IMR-90 (cell line): ENCODE measurements at regions not wholly inside any gene's neighbourhood (a gene's known extent, or its start where the extent isn't known, plus 50 kb on each side); places are given as distances from the start of the nearest gene placed in this dataset.

Experiments
- ATAC-seq: fragments of 200-7000 bp; cut with Tn5 transposase; 2 replicates; pipeline ENCODE4 v1.9.1; 2020; ENCODE audit warnings: low read depth, mild to moderate bottlenecking, moderate library complexity
- BruUV-seq: library from RNA; stranded (reverse); fragments of 400-500 nt; replicated peaks from 2 replicates; lab custom pipeline; 2021; lab: Mats Ljungman, UMichigan
- CTCF ChIA-PET: fragments of 300-600 bp; formaldehyde crosslinking; extraction: SDS; loops from one replicate; lab custom pipeline; 2021; ENCODE audit warnings: antibody characterized with exemption; lab: Yijun Ruan, JAX
- POLR2A ChIA-PET: fragments of 300-600 bp; sonication (Branson Sonifier 250); formaldehyde crosslinking; loops from one replicate; lab custom pipeline; 2022; ENCODE audit warnings: antibody characterized with exemption; ENCODE audit not compliant: unreplicated experiment; lab: Charles Lee
- DNase-seq: peaks from one replicate; pipeline ENCODE4 v3.0.0; 2013
- H2AFZ ChIP-seq: replicated peaks from 2 replicates; pipeline ENCODE3; 2013; ENCODE audit warnings: low read length, mild to moderate bottlenecking; ENCODE audit not compliant: poor library complexity
- H2AK5ac ChIP-seq: 2 replicates; pipeline ENCODE4 v1.6.1; 2013; ENCODE audit warnings: low read depth, low read length, inconsistent platforms
- H2AK9ac ChIP-seq: replicated peaks from 2 replicates; pipeline ENCODE3; 2013; ENCODE audit warnings: mild to moderate bottlenecking, low read depth, low read length, moderate library complexity; ENCODE audit not compliant: poor library complexity
- H2BK120ac ChIP-seq: 2 replicates; pipeline ENCODE4 v1.6.1; 2013; ENCODE audit warnings: low read depth, low read length, inconsistent platforms
- H2BK15ac ChIP-seq: 3 replicates; pipeline ENCODE4 v1.6.1; 2013; ENCODE audit warnings: low read depth, low read length, inconsistent platforms
- H2BK20ac ChIP-seq: 2 replicates; pipeline ENCODE4 v1.6.1; 2013; ENCODE audit warnings: low read depth, mild to moderate bottlenecking, inconsistent platforms, low read length, moderate library complexity
- H2BK5ac ChIP-seq: 2 replicates; pipeline ENCODE4 v1.6.1; 2013; ENCODE audit warnings: mild to moderate bottlenecking, low read depth, low read length, inconsistent platforms; ENCODE audit not compliant: poor library complexity, severe bottlenecking
- H3K14ac ChIP-seq: replicated peaks from 2 replicates; pipeline ENCODE4 v1.6.1; 2013; ENCODE audit warnings: low read depth, low read length, inconsistent platforms
- H3K18ac ChIP-seq: 2 replicates; pipeline ENCODE4 v1.6.1; 2013; ENCODE audit warnings: low read depth, low read length, control low read depth
- H3K23ac ChIP-seq: 2 replicates; pipeline ENCODE4 v1.6.1; 2013; ENCODE audit warnings: low read depth, low read length, inconsistent platforms
- H3K27ac ChIP-seq: 2 replicates; pipeline ENCODE4 v1.5.1; 2013; ENCODE audit warnings: mild to moderate bottlenecking, control low read depth, low read length; ENCODE audit not compliant: insufficient read depth
- H3K27me3 ChIP-seq: 2 replicates; pipeline ENCODE4 v1.6.1; 2013; ENCODE audit warnings: low read length; ENCODE audit not compliant: control insufficient read depth, insufficient read depth
- H3K36me3 ChIP-seq: 2 replicates; pipeline ENCODE4 v1.6.1; 2013; ENCODE audit warnings: low read length, mixed read lengths; ENCODE audit not compliant: control insufficient read depth, insufficient read depth
- H3K4ac ChIP-seq: 2 replicates; pipeline ENCODE4 v1.6.1; 2013; ENCODE audit warnings: low read depth, low read length, inconsistent platforms
- H3K4me1 ChIP-seq: 2 replicates; pipeline ENCODE4 v1.6.1; 2013; ENCODE audit warnings: low read length, mixed read lengths; ENCODE audit not compliant: control insufficient read depth, insufficient read depth
- H3K4me2 ChIP-seq: 2 replicates; pipeline ENCODE4 v1.6.1; 2013; ENCODE audit warnings: low read depth, mild to moderate bottlenecking, control low read depth, low read length, moderate library complexity
- H3K4me3 ChIP-seq: 2 replicates; pipeline ENCODE4 v1.5.1; 2013; ENCODE audit warnings: low read depth, mild to moderate bottlenecking, control low read depth, low read length, moderate library complexity; ENCODE audit not compliant: insufficient read depth
- H3K56ac ChIP-seq: 2 replicates; pipeline ENCODE4 v1.6.1; 2013; ENCODE audit warnings: low read length, inconsistent platforms; ENCODE audit not compliant: insufficient read depth; ENCODE audit errors: extremely low read depth
- H3K79me1 ChIP-seq, 2 experiments: 2 replicates each; pipeline ENCODE4 v1.6.1; 2013; ENCODE audit warnings: low read length in 2 of 2, inconsistent platforms in 1 of 2, low read depth in 1 of 2
- H3K9ac ChIP-seq: 2 replicates; pipeline ENCODE4 v1.6.1; 2013; ENCODE audit warnings: low read depth, low read length, control low read depth
- H3K9me1 ChIP-seq: 2 replicates; pipeline ENCODE4 v1.6.1; 2013; ENCODE audit warnings: low read length, inconsistent platforms; ENCODE audit not compliant: insufficient read depth
- H3K9me3 ChIP-seq: 2 replicates; pipeline ENCODE4 v1.6.1; 2013; ENCODE audit warnings: low read length; ENCODE audit not compliant: control insufficient read depth, insufficient read depth
- H4K20me1 ChIP-seq: 2 replicates; pipeline ENCODE4 v1.6.1; 2013; ENCODE audit warnings: low read length, inconsistent platforms; ENCODE audit not compliant: insufficient read depth
- H4K5ac ChIP-seq: 2 replicates; pipeline ENCODE4 v1.6.1; 2013; ENCODE audit warnings: mild to moderate bottlenecking, low read depth, low read length, control low read depth
- H4K8ac ChIP-seq, 2 experiments: 2 replicates each; pipeline ENCODE4 v1.6.1; 2013; ENCODE audit warnings: low read depth in 2 of 2, low read length in 2 of 2, control low read depth in 1 of 2, inconsistent platforms in 1 of 2
- H4K91ac ChIP-seq: 2 replicates; pipeline ENCODE4 v1.6.1; 2013; ENCODE audit warnings: low read depth, low read length, inconsistent platforms; ENCODE audit not compliant: insufficient read depth
- BHLHE40 ChIP-seq: fragments of 150-350 bp; IDR thresholded peaks from 2 replicates; pipeline ENCODE4 v1.6.1; 2016; ENCODE audit warnings: mild to moderate bottlenecking, low read depth, low read length
- CEBPB ChIP-seq: IDR thresholded peaks from 2 replicates; pipeline ENCODE4 v1.6.1; 2012; ENCODE audit warnings: low read depth, low read length, improper control_type of control experiment
- CHD1 ChIP-seq: IDR thresholded peaks from 2 replicates; pipeline ENCODE4 v1.6.1; 2012; ENCODE audit warnings: low read depth, low read length, improper control_type of control experiment
- CTCF ChIP-seq: conservative IDR thresholded peaks from 2 replicates; pipeline ENCODE4 v1.5.1; 2012; ENCODE audit warnings: mild to moderate bottlenecking, low read depth, low read length, improper control_type of control experiment
- FOS ChIP-seq: fragments of 150-350 bp; IDR thresholded peaks from 2 replicates; pipeline ENCODE4 v1.6.1; 2016; ENCODE audit warnings: low read depth, low read length
- MAFK ChIP-seq: IDR thresholded peaks from 2 replicates; pipeline ENCODE4 v1.6.1; 2012; ENCODE audit warnings: low read depth, low read length, improper control_type of control experiment
- MAZ ChIP-seq: IDR thresholded peaks from 2 replicates; pipeline ENCODE4 v1.6.1; 2012; ENCODE audit warnings: low read depth, mild to moderate bottlenecking, low read length, improper control_type of control experiment, moderate library complexity, borderline replicate concordance
- MXI1 ChIP-seq: IDR thresholded peaks from 2 replicates; pipeline ENCODE4 v1.6.1; 2012; ENCODE audit warnings: low read depth, mild to moderate bottlenecking, low read length, moderate library complexity, borderline replicate concordance
- NFE2L2 ChIP-seq: fragments of 150-350 bp; IDR thresholded peaks from 2 replicates; pipeline ENCODE4 v1.6.1; 2016; ENCODE audit warnings: low read depth, mild to moderate bottlenecking, low read length
- POLR2A ChIP-seq: IDR thresholded peaks from 2 replicates; pipeline ENCODE4 v1.6.1; 2012; ENCODE audit warnings: mild to moderate bottlenecking, low read depth, low read length
- RAD21 ChIP-seq: IDR thresholded peaks from 2 replicates; pipeline ENCODE4 v1.6.1; 2012; ENCODE audit warnings: low read length, improper control_type of control experiment
- RCOR1 ChIP-seq: IDR thresholded peaks from 2 replicates; pipeline ENCODE4 v1.6.1; 2012; ENCODE audit warnings: mild to moderate bottlenecking, low read length, improper control_type of control experiment; ENCODE audit not compliant: insufficient replicate concordance
- RFX5 ChIP-seq: IDR thresholded peaks from 2 replicates; pipeline ENCODE4 v1.8.0; 2012; ENCODE audit warnings: low read depth, mild to moderate bottlenecking, low read length, moderate library complexity
- SMC3 ChIP-seq: fragments of 150-350 bp; IDR thresholded peaks from 2 replicates; pipeline ENCODE4 v1.6.1; 2016; ENCODE audit warnings: low read depth, mild to moderate bottlenecking, antibody characterized with exemption, low read length, moderate library complexity
- WGBS, 2 experiments: methylation state at CpG; one replicate each; pipeline versions ENCODE4 v1.1.5 to v1.1.7; 2013; ENCODE audit warnings: missing lambda C conversion rate in 2 of 2; ENCODE audit not compliant: insufficient read length in 1 of 2; ENCODE audit errors: extremely low coverage in 2 of 2; 5-methylcytosine and 5-hydroxymethylcytosine counted together
- dilution Hi-C: fragments of 300-500 bp; cut with HindIII; formaldehyde crosslinking; loops from one replicate; pipeline ENCODE4 v1.14.3; 2018; ENCODE audit warnings: low sequenced_read_pairs; ENCODE audit not compliant: unreplicated experiment
- in situ Hi-C: fragments of 300-500 bp; cut with MboI; formaldehyde crosslinking; loops from 3 replicates; pipeline ENCODE4 v1.14.3; 2019; ENCODE audit warnings: low sequenced_read_pairs, inconsistent platforms, mixed read lengths
- intact Hi-C: fragments of 100-400 bp; cut with micrococcal nuclease; formaldehyde crosslinking; loops from 2 replicates; pipeline ENCODE4 v1.10.0; 2022
- TF ChIP-seq, protein P1 (sequence below): fragments of 150-350 bp; IDR thresholded peaks from 2 replicates; pipeline ENCODE4 v1.6.1; 2016; ENCODE audit warnings: low read depth, mild to moderate bottlenecking, low read length, moderate library complexity, borderline replicate concordance
- TF ChIP-seq, protein P2 (sequence below): fragments of 150-350 bp; IDR thresholded peaks from 2 replicates; pipeline ENCODE4 v1.6.1; 2017; ENCODE audit warnings: mild to moderate bottlenecking, antibody characterized with exemption, low read length, low read depth

GRCh38 chr6:15822835-15823234 lies 160.0 kb upstream of the DTNBP1 start:
- DNase-seq (no peak), ATAC-seq (no peak)
- H2BK5ac ChIP-seq: no peak overlapping the region
- H4K91ac ChIP-seq: no peak overlapping the region
- BruUV-seq: no TSS peak
- ChIA-PET POLR2A (no interaction called here), CTCF (no interaction called here)
- no peak overlapping the region for H3K9ac ChIP-seq
- H3K56ac ChIP-seq: no peak overlapping the region
- H3K27ac ChIP-seq: no peak overlapping the region
- H3K4ac ChIP-seq: no peak overlapping the region
- H2AK9ac ChIP-seq: no peak overlapping the region
- H4K8ac ChIP-seq: no peak overlapping the region
- no peaks in the 10 kb centered on the region for H4K20me1 ChIP-seq
- no peak overlapping the region for H2BK15ac ChIP-seq
- H3K27me3 ChIP-seq: peaks cover 16% of the 10 kb centered on the region
- in situ Hi-C loops (no loop called here), intact Hi-C loops (no loop called here), dilution Hi-C loops (no loop called here)
- no peaks in the 10 kb centered on the region for H3K9me1 ChIP-seq
- no peak overlapping the region for H3K4me3 ChIP-seq
- TF ChIP-seq RFX5 (no peak), CTCF (no peak), SMC3 (no peak), MAFK (no peak), MAZ (no peak), NFE2L2 (no peak), CEBPB (no peak), CHD1 (no peak), FOS (no peak), BHLHE40 (no peak), POLR2A (no peak), MXI1 (no peak), RAD21 (no peak), RCOR1 (no peak)
- TF ChIP-seq, protein P1, sequence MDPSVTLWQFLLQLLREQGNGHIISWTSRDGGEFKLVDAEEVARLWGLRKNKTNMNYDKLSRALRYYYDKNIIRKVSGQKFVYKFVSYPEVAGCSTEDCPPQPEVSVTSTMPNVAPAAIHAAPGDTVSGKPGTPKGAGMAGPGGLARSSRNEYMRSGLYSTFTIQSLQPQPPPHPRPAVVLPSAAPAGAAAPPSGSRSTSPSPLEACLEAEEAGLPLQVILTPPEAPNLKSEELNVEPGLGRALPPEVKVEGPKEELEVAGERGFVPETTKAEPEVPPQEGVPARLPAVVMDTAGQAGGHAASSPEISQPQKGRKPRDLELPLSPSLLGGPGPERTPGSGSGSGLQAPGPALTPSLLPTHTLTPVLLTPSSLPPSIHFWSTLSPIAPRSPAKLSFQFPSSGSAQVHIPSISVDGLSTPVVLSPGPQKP: no peak
- TF ChIP-seq, protein P2, sequence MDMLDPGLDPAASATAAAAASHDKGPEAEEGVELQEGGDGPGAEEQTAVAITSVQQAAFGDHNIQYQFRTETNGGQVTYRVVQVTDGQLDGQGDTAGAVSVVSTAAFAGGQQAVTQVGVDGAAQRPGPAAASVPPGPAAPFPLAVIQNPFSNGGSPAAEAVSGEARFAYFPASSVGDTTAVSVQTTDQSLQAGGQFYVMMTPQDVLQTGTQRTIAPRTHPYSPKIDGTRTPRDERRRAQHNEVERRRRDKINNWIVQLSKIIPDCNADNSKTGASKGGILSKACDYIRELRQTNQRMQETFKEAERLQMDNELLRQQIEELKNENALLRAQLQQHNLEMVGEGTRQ: no peak
- H2BK20ac ChIP-seq: no peak overlapping the region
- H3K23ac ChIP-seq: no peak overlapping the region
- no peak overlapping the region for H3K18ac ChIP-seq
- H2BK120ac ChIP-seq: no peak overlapping the region
- H2AFZ ChIP-seq: no peak overlapping the region
- no peaks in the 10 kb centered on the region for H3K36me3 ChIP-seq
- no peaks in the 10 kb centered on the region for H3K79me1 ChIP-seq
- no peak overlapping the region for H4K5ac ChIP-seq
- no peaks in the 10 kb centered on the region for H3K9me3 ChIP-seq
- H3K4me1 ChIP-seq: no peaks in the 10 kb centered on the region
- 60% methylated on average over 1 of the region's 1 CpG; no CpG with 5 or more reads in 1 of the 2 experiments for WGBS, 2 experiments
- H2AK5ac ChIP-seq: no peak overlapping the region
- no peak overlapping the region for H3K4me2 ChIP-seq
- H3K14ac ChIP-seq: no peak overlapping the region
